ENCODE measurements at regions not wholly inside any gene's neighbourhood (a gene's known extent, or its start where the extent isn't known, plus 50 kb on each side); places are given as distances from the start of the nearest gene placed in this dataset.

DNA sequence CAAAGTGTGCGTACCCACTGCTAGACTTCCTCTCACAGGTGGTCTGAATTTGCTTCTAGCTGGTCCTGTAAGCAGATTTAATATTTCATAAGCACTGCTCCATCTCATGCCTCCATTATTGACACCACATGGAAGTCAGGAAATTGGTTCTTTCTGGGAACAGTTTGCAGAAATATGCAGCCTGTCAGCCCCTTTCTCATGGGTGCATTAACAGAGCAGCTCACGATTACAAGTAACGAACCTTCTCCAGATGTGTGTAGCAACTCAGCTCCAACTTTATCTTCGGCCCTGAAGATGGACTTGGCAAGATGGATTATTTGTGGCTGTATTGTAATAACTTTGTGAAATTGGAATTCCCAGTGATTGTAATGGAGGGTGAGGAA is 214.5 kb upstream of the DDHD1 start:
- TF ChIP-seq, protein P1, sequence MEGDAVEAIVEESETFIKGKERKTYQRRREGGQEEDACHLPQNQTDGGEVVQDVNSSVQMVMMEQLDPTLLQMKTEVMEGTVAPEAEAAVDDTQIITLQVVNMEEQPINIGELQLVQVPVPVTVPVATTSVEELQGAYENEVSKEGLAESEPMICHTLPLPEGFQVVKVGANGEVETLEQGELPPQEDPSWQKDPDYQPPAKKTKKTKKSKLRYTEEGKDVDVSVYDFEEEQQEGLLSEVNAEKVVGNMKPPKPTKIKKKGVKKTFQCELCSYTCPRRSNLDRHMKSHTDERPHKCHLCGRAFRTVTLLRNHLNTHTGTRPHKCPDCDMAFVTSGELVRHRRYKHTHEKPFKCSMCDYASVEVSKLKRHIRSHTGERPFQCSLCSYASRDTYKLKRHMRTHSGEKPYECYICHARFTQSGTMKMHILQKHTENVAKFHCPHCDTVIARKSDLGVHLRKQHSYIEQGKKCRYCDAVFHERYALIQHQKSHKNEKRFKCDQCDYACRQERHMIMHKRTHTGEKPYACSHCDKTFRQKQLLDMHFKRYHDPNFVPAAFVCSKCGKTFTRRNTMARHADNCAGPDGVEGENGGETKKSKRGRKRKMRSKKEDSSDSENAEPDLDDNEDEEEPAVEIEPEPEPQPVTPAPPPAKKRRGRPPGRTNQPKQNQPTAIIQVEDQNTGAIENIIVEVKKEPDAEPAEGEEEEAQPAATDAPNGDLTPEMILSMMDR (IDR thresholded peaks at IDR 0.05), result no peak
- TF ChIP-seq POLR2A (IDR thresholded peaks at IDR 0.05), result no peak
